ENCODE measurements at regions not wholly inside any gene's neighbourhood (a gene's known extent, or its start where the extent isn't known, plus 50 kb on each side); places are given as distances from the start of the nearest gene placed in this dataset.

GRCh38 chr2:57569396-57569795 lies 477.2 kb upstream of the VRK2 start:
- CTCF ChIA-PET: no interaction called here
- H3K36me3 Mint-ChIP-seq (ENCODE audit: insufficient read depth, unreplicated experiment): no peaks in the 10 kb centered on the region
- H3K27ac Mint-ChIP-seq (ENCODE audit: unreplicated experiment): no peak overlapping the region
- H3K27me3 Mint-ChIP-seq (ENCODE audit: unreplicated experiment): no peaks in the 10 kb centered on the region
- no TSS peak for BruUV-seq (replicated peaks)
- no peak for TF ChIP-seq CTCF (IDR thresholded peaks at IDR 0.05; ENCODE audit: unreplicated experiment)
- intact Hi-C loops (cut with micrococcal nuclease; ENCODE audit: unreplicated experiment): no loop called here
- H3K4me1 Mint-ChIP-seq (ENCODE audit: low read depth, unreplicated experiment): peaks cover 13% of the 10 kb centered on the region
- no peaks in the 10 kb centered on the region for H3K9me3 Mint-ChIP-seq (ENCODE audit: low read depth, unreplicated experiment)
- H3K4me3 Mint-ChIP-seq (ENCODE audit: low read depth, unreplicated experiment): no peak overlapping the region
- DNase-seq: no peak

- no TSS peak for BruUV-seq (replicated peaks)
- CTCF ChIA-PET: no interaction called here
- DNase-seq: no peak
- Mint-ChIP-seq H3K27ac (ENCODE audit: unreplicated experiment) (no peak overlapping the region), H3K27me3 (ENCODE audit: unreplicated experiment) (no peaks in the 10 kb centered on the region), H3K4me1 (ENCODE audit: low read depth, unreplicated experiment) (peaks cover 13% of the 10 kb centered on the region), H3K9me3 (ENCODE audit: low read depth, unreplicated experiment) (no peaks in the 10 kb centered on the region), H3K36me3 (ENCODE audit: insufficient read depth, unreplicated experiment) (no peaks in the 10 kb centered on the region), H3K4me3 (ENCODE audit: low read depth, unreplicated experiment) (no peak overlapping the region)
- intact Hi-C loops (cut with micrococcal nuclease; ENCODE audit: unreplicated experiment): no loop called here
- TF ChIP-seq CTCF (IDR thresholded peaks at IDR 0.05; ENCODE audit: unreplicated experiment): no peak
Measured at GRCh38 chr2:57570961-57571360, 475.6 kb upstream of the VRK2 start.

GRCh38 chr2:57575700-57576268 lies 470.8 kb upstream of the VRK2 start:
- intact Hi-C loops (cut with micrococcal nuclease; ENCODE audit: unreplicated experiment): no loop called here
- Mint-ChIP-seq H3K4me1 (ENCODE audit: low read depth, unreplicated experiment) (peaks cover 15% of the 10 kb centered on the region), H3K27ac (ENCODE audit: unreplicated experiment) (no peak overlapping the region), H3K9me3 (ENCODE audit: low read depth, unreplicated experiment) (no peaks in the 10 kb centered on the region), H3K27me3 (ENCODE audit: unreplicated experiment) (no peaks in the 10 kb centered on the region), H3K4me3 (ENCODE audit: low read depth, unreplicated experiment) (no peak overlapping the region), H3K36me3 (ENCODE audit: insufficient read depth, unreplicated experiment) (no peaks in the 10 kb centered on the region)
- no peak for DNase-seq
- no peak for TF ChIP-seq CTCF (IDR thresholded peaks at IDR 0.05; ENCODE audit: unreplicated experiment)
- CTCF ChIA-PET: no interaction called here
- no TSS peak for BruUV-seq (replicated peaks)

GRCh38 chr2:57576983-57577382 lies 469.6 kb upstream of the VRK2 start:
- no peaks in the 10 kb centered on the region for H3K9me3 Mint-ChIP-seq (ENCODE audit: low read depth, unreplicated experiment)
- no peak for DNase-seq
- intact Hi-C loops (cut with micrococcal nuclease; ENCODE audit: unreplicated experiment): no loop called here
- no peak for TF ChIP-seq CTCF (IDR thresholded peaks at IDR 0.05; ENCODE audit: unreplicated experiment)
- no peak overlapping the region for H3K27ac Mint-ChIP-seq (ENCODE audit: unreplicated experiment)
- no peaks in the 10 kb centered on the region for H3K27me3 Mint-ChIP-seq (ENCODE audit: unreplicated experiment)
- CTCF ChIA-PET: no interaction called here
- H3K4me3 Mint-ChIP-seq (ENCODE audit: low read depth, unreplicated experiment): no peak overlapping the region
- no peaks in the 10 kb centered on the region for H3K36me3 Mint-ChIP-seq (ENCODE audit: insufficient read depth, unreplicated experiment)
- H3K4me1 Mint-ChIP-seq (ENCODE audit: low read depth, unreplicated experiment): peaks cover 8% of the 10 kb centered on the region
- BruUV-seq (replicated peaks): no TSS peak

Measured in Calu3 (cell line).